ENCODE measurements at regions not wholly inside any gene's neighbourhood (a gene's known extent, or its start where the extent isn't known, plus 50 kb on each side); places are given as distances from the start of the nearest gene placed in this dataset.

- no peak overlapping the region for H3K27ac ChIP-seq
- no peaks in the 10 kb centered on the region for H3K36me3 ChIP-seq
- H3K9me3 ChIP-seq = no peaks in the 10 kb centered on the region
- no peak overlapping the region for H3K4me3 ChIP-seq
- TF ChIP-seq CTCF (IDR thresholded peaks at IDR 0.05) (no peak), POLR2A (IDR thresholded peaks at IDR 0.05) (no peak)
- DNase-seq (no peak), ATAC-seq (no peak)
- no peaks in the 10 kb centered on the region for H3K27me3 ChIP-seq
- intact Hi-C loops (cut with DNase I) = no loop called here
- WGBS (ENCODE audit: insufficient coverage, low coverage, low lambda C conversion rate, missing lambda C conversion rate) = 72% methylated on average over 4 of the region's 7 CpGs
- H3K4me1 ChIP-seq = peaks cover 0 to 50% (median 13%) of the 10 kb centered on the region in 4 donors
Measured at GRCh38 chr15:62883938-62884479, 158.5 kb upstream of the TPM1 start.

- H3K36me3 ChIP-seq = no peaks in the 10 kb centered on the region
- 29% methylated on average over 13 of the region's 13 CpGs for WGBS (ENCODE audit: insufficient coverage, low coverage, low lambda C conversion rate, missing lambda C conversion rate)
- peak; percentile 62 to 83 (median 74) for ATAC-seq
- intact Hi-C loops (cut with DNase I) = no loop called here
- H3K4me1 ChIP-seq = peaks cover 0 to 49% (median 13%) of the 10 kb centered on the region in 4 donors
- H3K4me3 ChIP-seq = peak overlapping the region in 1 of 3 donors; percentile 2
- TF ChIP-seq POLR2A (IDR thresholded peaks at IDR 0.05) (peak; percentile 65), CTCF (IDR thresholded peaks at IDR 0.05) (no peak)
- no peaks in the 10 kb centered on the region for H3K27me3 ChIP-seq
- H3K27ac ChIP-seq = peak overlapping the region; percentile 63 to 82 (median 78)
- no peaks in the 10 kb centered on the region for H3K9me3 ChIP-seq
- DNase-seq = peak in 1 of 3 donors; percentile 71
Measured at GRCh38 chr15:62886431-62887071, 156.0 kb upstream of the TPM1 start.

- Histone ChIP-seq H3K9me3 (no peaks in the 10 kb centered on the region), H3K4me1 (peaks cover 0 to 49% (median 13%) of the 10 kb centered on the region in 4 donors), H3K27ac (peak overlapping the region; percentile 63 to 82 (median 78)), H3K36me3 (no peaks in the 10 kb centered on the region), H3K4me3 (peak overlapping the region in 1 of 3 donors; percentile 2), H3K27me3 (no peaks in the 10 kb centered on the region)
- TF ChIP-seq CTCF (IDR thresholded peaks at IDR 0.05) (no peak), POLR2A (IDR thresholded peaks at IDR 0.05) (no peak)
- intact Hi-C loops (cut with DNase I) = no loop called here
- peak; percentile 1 to 25 (median 8) for ATAC-seq
- WGBS (ENCODE audit: insufficient coverage, low coverage, low lambda C conversion rate, missing lambda C conversion rate) = 38% methylated on average over 7 of the region's 7 CpGs
- DNase-seq = no peak
Measured at GRCh38 chr15:62887113-62887570, 155.4 kb upstream of the TPM1 start.

GRCh38 chr15:62888623-62889022 lies 153.9 kb upstream of the TPM1 start:
- intact Hi-C loops (cut with DNase I) = no loop called here
- ATAC-seq (peak in 1 of 4 donors; percentile 6), DNase-seq (no peak)
- TF ChIP-seq POLR2A (IDR thresholded peaks at IDR 0.05) = no peak
- TF ChIP-seq CTCF (IDR thresholded peaks at IDR 0.05) = no peak
- Histone ChIP-seq H3K36me3 (no peaks in the 10 kb centered on the region), H3K4me1 (peaks cover 0 to 49% (median 13%) of the 10 kb centered on the region in 4 donors), H3K27ac (peak overlapping the region in 2 of 3 donors; percentile 65 to 76), H3K9me3 (no peaks in the 10 kb centered on the region), H3K27me3 (no peaks in the 10 kb centered on the region), H3K4me3 (no peak overlapping the region)
- 61% methylated on average over 3 of the region's 3 CpGs for WGBS (ENCODE audit: insufficient coverage, low coverage, low lambda C conversion rate, missing lambda C conversion rate)
